WTC11 (cell line): ENCODE measurements at regions not wholly inside any gene's neighbourhood (a gene's known extent, or its start where the extent isn't known, plus 50 kb on each side); places are given as distances from the start of the nearest gene placed in this dataset.

Source experiments
- ATAC-seq: fragments of 200-7000 bp; cut with Tn5 transposase; 2 replicates; pipeline ENCODE4 v1.10.0; 2021; ENCODE audit warnings: mild to moderate bottlenecking, moderate library complexity
- CTCF ChIA-PET: fragments of 300-600 bp; sonication (Branson Sonifier 250); formaldehyde crosslinking; loops from one replicate; lab custom pipeline; 2021; ENCODE audit warnings: antibody characterized with exemption; lab: Charles Lee
- POLR2A ChIA-PET: fragments of 350-600 bp; sonication (Branson Sonifier 250); formaldehyde crosslinking; loops from one replicate; lab custom pipeline; 2021; ENCODE audit warnings: antibody characterized with exemption; lab: Charles Lee
- DNase-seq: peaks from one replicate; pipeline ENCODE4 v3.0.0; 2021; ENCODE audit warnings: low spot score
- H3K27ac Mint-ChIP-seq: 2 replicates; pipeline ENCODE4 v1.8.0; 2021; ENCODE audit warnings: mixed read lengths
- H3K27me3 Mint-ChIP-seq: 2 replicates; pipeline ENCODE4 v1.8.0; 2021; ENCODE audit warnings: low read depth, mild to moderate bottlenecking, moderate library complexity, mixed read lengths
- H3K36me3 Mint-ChIP-seq: 2 replicates; pipeline ENCODE4 v1.8.0; 2021; ENCODE audit warnings: mixed read lengths
- H3K4me1 Mint-ChIP-seq: 2 replicates; pipeline ENCODE4 v1.8.0; 2022; ENCODE audit warnings: mixed read lengths
- H3K4me3 Mint-ChIP-seq: 2 replicates; pipeline ENCODE4 v1.8.0; 2021; ENCODE audit warnings: mild to moderate bottlenecking, moderate library complexity, mixed read lengths
- H3K9me3 Mint-ChIP-seq: 2 replicates; pipeline ENCODE4 v1.8.0; 2021; ENCODE audit warnings: mixed read lengths
- ATF1 ChIP-seq: sonication (generic); formaldehyde crosslinking; IDR thresholded peaks from 2 replicates; pipeline ENCODE4 v1.8.1; 2023; ENCODE audit warnings: mild to moderate bottlenecking, moderate library complexity, missing genetic modification reagents
- CREM ChIP-seq: sonication (generic); formaldehyde crosslinking; IDR thresholded peaks from 2 replicates; pipeline ENCODE4 v1.8.1; 2022; ENCODE audit warnings: mild to moderate bottlenecking, missing genetic modification reagents, moderate library complexity
- CTCF ChIP-seq: fragments of 200-600 bp; IDR thresholded peaks from 2 replicates; pipeline ENCODE4 v1.8.0; 2022; ENCODE audit warnings: antibody characterized with exemption
- FOXK1 ChIP-seq: sonication (generic); formaldehyde crosslinking; IDR thresholded peaks from 2 replicates; pipeline ENCODE4 v1.8.0; 2022; ENCODE audit warnings: mild to moderate bottlenecking, moderate library complexity, missing genetic modification reagents
- GTF2I ChIP-seq: fragments of 250-450 bp; sonication (Bioruptor Pico); conservative IDR thresholded peaks from 2 replicates; pipeline ENCODE4 v1.4.0; 2021; ENCODE audit warnings: mild to moderate bottlenecking
- JUN ChIP-seq: sonication (generic); formaldehyde crosslinking; IDR thresholded peaks from 2 replicates; pipeline ENCODE4 v1.8.0; 2023; ENCODE audit warnings: mild to moderate bottlenecking, missing genetic modification reagents
- NFATC4 ChIP-seq: fragments of 250-450 bp; sonication (Bioruptor Pico); IDR thresholded peaks from 2 replicates; pipeline ENCODE4 v1.9.0; 2021; ENCODE audit warnings: mild to moderate bottlenecking
- NFE2L1 ChIP-seq: sonication (generic); formaldehyde crosslinking; IDR thresholded peaks from 2 replicates; pipeline ENCODE4 v1.8.1; 2023; ENCODE audit warnings: missing genetic modification reagents
- PRDM15 ChIP-seq: sonication (generic); formaldehyde crosslinking; IDR thresholded peaks from 2 replicates; pipeline ENCODE4 v1.8.0; 2022; ENCODE audit warnings: missing genetic modification reagents
- SOX15 ChIP-seq: fragments of 250-450 bp; sonication (Bioruptor Pico); IDR thresholded peaks from 2 replicates; pipeline ENCODE4 v1.9.0; 2021; ENCODE audit warnings: mild to moderate bottlenecking
- ZNF138 ChIP-seq: sonication (generic); formaldehyde crosslinking; conservative IDR thresholded peaks from 2 replicates; pipeline ENCODE4 v1.8.1; 2022; ENCODE audit warnings: mild to moderate bottlenecking, moderate library complexity, missing genetic modification reagents
- ZNF219 ChIP-seq: sonication (generic); formaldehyde crosslinking; IDR thresholded peaks from 2 replicates; pipeline ENCODE4 v1.8.0; 2023; ENCODE audit warnings: missing genetic modification reagents, mild to moderate bottlenecking, borderline replicate concordance
- ZNF232 ChIP-seq: sonication (generic); formaldehyde crosslinking; IDR thresholded peaks from 2 replicates; pipeline ENCODE4 v1.8.0; 2022; ENCODE audit warnings: mild to moderate bottlenecking, missing genetic modification reagents
- ZNF396 ChIP-seq: fragments of 250-450 bp; sonication (Bioruptor Pico); IDR thresholded peaks from 2 replicates; pipeline ENCODE4 v1.8.0; 2021; ENCODE audit warnings: mild to moderate bottlenecking, moderate library complexity, borderline replicate concordance
- ZNF671 ChIP-seq: fragments of 250-450 bp; sonication (Bioruptor Pico); IDR thresholded peaks from 2 replicates; pipeline ENCODE4 v1.8.0; 2021; ENCODE audit warnings: mild to moderate bottlenecking
- TF ChIP-seq, protein P1 (sequence below): sonication (generic); formaldehyde crosslinking; IDR thresholded peaks from 2 replicates; pipeline ENCODE4 v1.8.1; 2022; ENCODE audit warnings: mild to moderate bottlenecking, moderate library complexity, missing genetic modification reagents
- TF ChIP-seq, protein P2 (sequence below): sonication (generic); formaldehyde crosslinking; IDR thresholded peaks from 2 replicates; pipeline ENCODE4 v1.8.1; 2023; ENCODE audit warnings: mild to moderate bottlenecking, missing genetic modification reagents, moderate library complexity
- TF ChIP-seq, protein P3 (sequence below): sonication (generic); formaldehyde crosslinking; IDR thresholded peaks from 2 replicates; pipeline ENCODE4 v1.8.0; 2023; ENCODE audit warnings: missing genetic modification reagents, mild to moderate bottlenecking, borderline replicate concordance

DNA sequence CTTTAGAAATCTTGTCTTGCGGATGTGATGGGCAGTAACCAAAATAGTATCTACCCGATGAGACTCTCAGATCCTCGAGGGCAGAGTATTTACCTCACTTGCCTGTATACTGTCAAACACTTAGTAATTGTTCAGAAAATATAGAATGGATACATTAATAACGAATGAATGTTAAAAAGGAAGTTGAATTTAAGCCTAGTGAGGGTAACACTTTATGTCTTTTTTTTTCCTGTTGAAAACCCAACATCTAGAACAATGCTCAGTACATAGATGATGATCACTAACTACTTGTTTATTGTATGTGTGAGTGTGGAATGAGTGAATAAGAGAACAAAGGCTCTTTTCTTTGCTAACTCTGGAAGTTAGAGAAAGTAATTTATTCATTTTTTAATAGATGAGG lies 195.7 kb downstream of the MIAT start:
- no peaks in the 10 kb centered on the region for H3K9me3 Mint-ChIP-seq
- H3K27ac Mint-ChIP-seq, result no peak overlapping the region
- H3K27me3 Mint-ChIP-seq, result no peaks in the 10 kb centered on the region
- H3K4me1 Mint-ChIP-seq, result peaks cover 3% of the 10 kb centered on the region; the same call in 1 of the 2 replicates
- TF ChIP-seq CTCF, result no peak
- no peak for TF ChIP-seq CREM
- no peak for TF ChIP-seq ZNF396 (CRISPR knock-in tag)
- TF ChIP-seq PRDM15 (CRISPR knock-in tag), result no peak
- TF ChIP-seq, protein P1, sequence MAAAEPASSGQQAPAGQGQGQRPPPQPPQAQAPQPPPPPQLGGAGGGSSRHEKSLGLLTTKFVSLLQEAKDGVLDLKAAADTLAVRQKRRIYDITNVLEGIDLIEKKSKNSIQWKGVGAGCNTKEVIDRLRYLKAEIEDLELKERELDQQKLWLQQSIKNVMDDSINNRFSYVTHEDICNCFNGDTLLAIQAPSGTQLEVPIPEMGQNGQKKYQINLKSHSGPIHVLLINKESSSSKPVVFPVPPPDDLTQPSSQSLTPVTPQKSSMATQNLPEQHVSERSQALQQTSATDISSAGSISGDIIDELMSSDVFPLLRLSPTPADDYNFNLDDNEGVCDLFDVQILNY, result no peak
- TF ChIP-seq, protein P2, sequence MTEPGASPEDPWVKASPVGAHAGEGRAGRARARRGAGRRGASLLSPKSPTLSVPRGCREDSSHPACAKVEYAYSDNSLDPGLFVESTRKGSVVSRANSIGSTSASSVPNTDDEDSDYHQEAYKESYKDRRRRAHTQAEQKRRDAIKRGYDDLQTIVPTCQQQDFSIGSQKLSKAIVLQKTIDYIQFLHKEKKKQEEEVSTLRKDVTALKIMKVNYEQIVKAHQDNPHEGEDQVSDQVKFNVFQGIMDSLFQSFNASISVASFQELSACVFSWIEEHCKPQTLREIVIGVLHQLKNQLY (CRISPR knock-in tag), result no peak
- TF ChIP-seq FOXK1 (CRISPR knock-in tag), result no peak
- TF ChIP-seq ZNF219 (CRISPR knock-in tag), result no peak
- TF ChIP-seq JUN (CRISPR knock-in tag), result no peak
- TF ChIP-seq NFATC4, result no peak
- TF ChIP-seq ZNF671, result no peak
- TF ChIP-seq NFE2L1 (CRISPR knock-in tag), result no peak
- no peak for TF ChIP-seq GTF2I (CRISPR knock-in tag)
- no peak for TF ChIP-seq SOX15 (CRISPR knock-in tag)
- TF ChIP-seq, protein P3, sequence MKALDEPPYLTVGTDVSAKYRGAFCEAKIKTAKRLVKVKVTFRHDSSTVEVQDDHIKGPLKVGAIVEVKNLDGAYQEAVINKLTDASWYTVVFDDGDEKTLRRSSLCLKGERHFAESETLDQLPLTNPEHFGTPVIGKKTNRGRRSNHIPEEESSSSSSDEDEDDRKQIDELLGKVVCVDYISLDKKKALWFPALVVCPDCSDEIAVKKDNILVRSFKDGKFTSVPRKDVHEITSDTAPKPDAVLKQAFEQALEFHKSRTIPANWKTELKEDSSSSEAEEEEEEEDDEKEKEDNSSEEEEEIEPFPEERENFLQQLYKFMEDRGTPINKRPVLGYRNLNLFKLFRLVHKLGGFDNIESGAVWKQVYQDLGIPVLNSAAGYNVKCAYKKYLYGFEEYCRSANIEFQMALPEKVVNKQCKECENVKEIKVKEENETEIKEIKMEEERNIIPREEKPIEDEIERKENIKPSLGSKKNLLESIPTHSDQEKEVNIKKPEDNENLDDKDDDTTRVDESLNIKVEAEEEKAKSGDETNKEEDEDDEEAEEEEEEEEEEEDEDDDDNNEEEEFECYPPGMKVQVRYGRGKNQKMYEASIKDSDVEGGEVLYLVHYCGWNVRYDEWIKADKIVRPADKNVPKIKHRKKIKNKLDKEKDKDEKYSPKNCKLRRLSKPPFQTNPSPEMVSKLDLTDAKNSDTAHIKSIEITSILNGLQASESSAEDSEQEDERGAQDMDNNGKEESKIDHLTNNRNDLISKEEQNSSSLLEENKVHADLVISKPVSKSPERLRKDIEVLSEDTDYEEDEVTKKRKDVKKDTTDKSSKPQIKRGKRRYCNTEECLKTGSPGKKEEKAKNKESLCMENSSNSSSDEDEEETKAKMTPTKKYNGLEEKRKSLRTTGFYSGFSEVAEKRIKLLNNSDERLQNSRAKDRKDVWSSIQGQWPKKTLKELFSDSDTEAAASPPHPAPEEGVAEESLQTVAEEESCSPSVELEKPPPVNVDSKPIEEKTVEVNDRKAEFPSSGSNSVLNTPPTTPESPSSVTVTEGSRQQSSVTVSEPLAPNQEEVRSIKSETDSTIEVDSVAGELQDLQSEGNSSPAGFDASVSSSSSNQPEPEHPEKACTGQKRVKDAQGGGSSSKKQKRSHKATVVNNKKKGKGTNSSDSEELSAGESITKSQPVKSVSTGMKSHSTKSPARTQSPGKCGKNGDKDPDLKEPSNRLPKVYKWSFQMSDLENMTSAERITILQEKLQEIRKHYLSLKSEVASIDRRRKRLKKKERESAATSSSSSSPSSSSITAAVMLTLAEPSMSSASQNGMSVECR (CRISPR knock-in tag), result no peak
- no peak for TF ChIP-seq ZNF138
- TF ChIP-seq ZNF232, result no peak
- no peak for TF ChIP-seq ATF1
- ATAC-seq, result no peak
- H3K4me3 Mint-ChIP-seq, result no peak overlapping the region
- CTCF ChIA-PET, result interaction anchor here (1.4 kb wide), 2 partner anchors 15 to 180 kb away, joined by 5 read pairs; no protein-coding TSS in a partner anchor
- POLR2A ChIA-PET, result no interaction called here
- H3K36me3 Mint-ChIP-seq, result no peaks in the 10 kb centered on the region
- no peak for DNase-seq
